AG08395 (cell line): ENCODE measurements at regions not wholly inside any gene's neighbourhood (a gene's known extent, or its start where the extent isn't known, plus 50 kb on each side); places are given as distances from the start of the nearest gene placed in this dataset.
"Not testable (repeated sequence)": the region's sequence is repeated elsewhere in the genome, so short reads cannot be mapped to it uniquely, and the experiment has no call there.

ENCODE experiments used
- DNase-seq: peaks from one replicate; pipeline ENCODE4 v3.0.0; 2012; ENCODE audit warnings: mixed read lengths, low spot score

DNA sequence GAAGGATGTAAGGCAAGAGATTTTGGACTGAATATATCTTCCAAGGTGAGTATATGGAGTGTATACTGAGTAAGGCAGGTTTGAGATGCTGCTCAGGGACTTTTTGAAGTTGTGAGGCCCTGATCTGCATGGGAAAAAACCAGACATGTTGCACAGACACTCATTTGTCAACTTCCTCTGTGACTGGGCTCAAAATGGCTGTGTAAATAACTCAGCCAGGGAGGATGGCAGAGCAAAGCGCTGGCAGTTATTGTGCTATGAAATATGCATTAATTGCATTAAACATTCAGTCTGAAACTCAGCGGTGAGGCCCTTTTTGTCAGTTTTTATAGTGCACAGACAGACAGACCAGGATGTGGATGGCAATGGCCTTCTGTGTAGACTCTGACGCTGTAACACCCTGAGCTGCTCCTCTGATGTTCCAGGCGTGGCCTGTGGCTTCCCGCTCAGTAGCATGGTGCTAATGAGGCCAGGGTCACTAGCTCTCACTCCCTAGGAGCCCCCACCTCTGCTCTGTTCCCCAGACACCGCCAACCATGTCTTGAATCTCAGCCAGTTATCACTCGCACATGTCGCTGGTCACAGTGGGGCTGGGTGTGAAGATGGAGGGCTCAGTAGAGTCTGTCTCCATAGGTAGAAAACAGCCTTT, 307.0 kb upstream of the PROX1 start:
- DNase-seq = no peak

DNA sequence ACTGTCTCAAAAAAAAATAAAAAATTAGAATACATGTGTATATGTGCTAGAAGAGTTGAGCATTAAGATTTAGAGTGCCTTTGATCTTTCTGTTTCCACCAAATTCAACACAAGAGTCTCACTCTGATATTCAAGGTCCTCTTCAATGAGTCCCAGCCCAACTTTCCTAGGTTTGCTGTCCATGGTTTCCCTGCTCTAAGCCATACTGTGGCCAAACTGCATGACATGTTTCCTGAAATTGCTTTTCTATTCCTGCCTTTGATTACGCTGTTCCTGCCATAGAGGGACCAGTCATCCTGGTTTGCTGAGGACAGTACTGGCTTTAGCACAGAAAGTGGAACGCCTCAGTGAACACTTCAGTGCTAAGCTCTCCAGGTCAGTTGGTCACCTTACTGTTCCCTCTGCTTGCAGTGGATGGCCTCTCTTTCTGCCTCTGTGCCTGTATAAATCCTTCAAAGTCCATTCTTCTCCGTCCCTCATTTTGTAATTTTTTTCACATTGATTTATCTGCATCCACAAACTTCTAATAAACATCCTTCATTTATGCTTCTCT, 305.9 kb upstream of the PROX1 start:
- DNase-seq = no peak

DNA sequence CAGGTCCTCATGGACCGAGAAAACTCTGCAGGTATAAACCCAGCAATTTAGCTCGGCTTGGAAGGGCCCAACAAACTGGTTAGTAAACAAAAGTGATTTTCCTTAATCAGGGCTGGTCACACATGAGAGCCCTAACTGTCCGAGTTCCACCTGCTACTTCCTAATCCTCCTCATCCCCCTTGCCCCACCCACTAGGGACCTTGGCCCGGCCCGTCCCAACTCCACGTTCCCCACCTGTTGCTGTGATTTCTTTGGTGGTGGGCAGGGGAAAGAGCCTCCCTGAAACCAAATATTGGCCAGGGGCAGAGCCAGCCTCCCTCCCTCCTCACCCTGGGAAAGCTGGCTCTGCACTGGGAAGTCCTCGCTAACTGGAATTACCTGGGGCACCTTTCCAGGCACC, 304.2 kb upstream of the PROX1 start:
- DNase-seq = no peak

- no peak for DNase-seq
These were observed 303.3 kb upstream of the PROX1 start for GRCh38 chr1:213684454-213684853.

- DNase-seq = no peak
These were observed 301.7 kb upstream of the PROX1 start for GRCh38 chr1:213685992-213686582.

- DNase-seq = no peak
These were observed 300.8 kb upstream of the PROX1 start for GRCh38 chr1:213686983-213687382.

DNA sequence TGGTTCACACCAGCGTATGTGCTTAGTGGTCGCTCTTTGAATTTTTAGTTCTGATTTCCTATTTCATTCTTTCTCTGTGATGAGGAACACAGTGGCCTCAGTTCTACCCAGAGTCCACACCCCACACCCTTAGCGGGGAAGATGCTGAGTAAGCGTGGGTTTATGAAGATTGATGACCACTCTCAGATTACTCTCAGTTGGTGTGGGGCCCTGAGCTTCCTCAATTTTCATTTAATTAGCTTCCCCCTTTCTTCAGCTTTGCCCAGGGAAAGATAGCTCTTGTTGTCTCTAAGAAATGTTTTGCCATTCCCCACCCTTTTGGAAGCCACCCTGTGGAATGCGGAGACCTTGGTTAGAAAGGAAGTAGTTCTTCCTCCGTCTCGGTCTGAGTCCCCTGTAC, 299.9 kb upstream of the PROX1 start:
- no peak for DNase-seq

- no peak for DNase-seq
These were observed 299.1 kb upstream of the PROX1 start for GRCh38 chr1:213688655-213689054.

GRCh38 chr1:213689260-213689659, 298.5 kb upstream of the PROX1 start:
- no peak for DNase-seq

DNA sequence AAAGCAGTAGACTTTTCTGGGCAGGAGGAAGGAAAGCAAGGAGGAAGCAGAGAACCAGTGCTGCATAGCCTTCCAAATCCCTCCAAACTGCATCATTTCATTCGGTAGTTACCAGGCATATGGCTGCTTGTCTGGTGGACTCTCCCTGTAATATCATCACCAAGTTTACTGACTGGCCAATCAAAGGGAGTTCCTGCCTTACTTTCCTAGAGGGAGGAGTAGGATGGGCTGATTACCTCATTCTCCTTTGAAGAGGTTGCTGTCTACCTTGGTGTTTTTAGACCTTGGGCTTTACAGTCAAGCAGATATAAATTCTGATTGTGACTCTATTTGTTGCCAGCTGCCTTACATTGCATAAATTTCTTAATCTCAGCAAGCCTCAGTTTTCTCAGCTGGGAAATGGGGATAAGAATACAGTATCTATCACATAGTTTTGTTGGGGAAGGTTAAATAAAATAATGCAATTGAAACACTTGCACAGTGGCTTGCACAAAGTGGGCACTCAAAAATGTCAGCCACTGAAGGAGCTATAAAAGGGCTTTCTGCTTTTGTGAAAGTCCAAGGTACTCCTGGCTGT, 297.3 kb upstream of the PROX1 start:
- DNase-seq = no peak

DNA sequence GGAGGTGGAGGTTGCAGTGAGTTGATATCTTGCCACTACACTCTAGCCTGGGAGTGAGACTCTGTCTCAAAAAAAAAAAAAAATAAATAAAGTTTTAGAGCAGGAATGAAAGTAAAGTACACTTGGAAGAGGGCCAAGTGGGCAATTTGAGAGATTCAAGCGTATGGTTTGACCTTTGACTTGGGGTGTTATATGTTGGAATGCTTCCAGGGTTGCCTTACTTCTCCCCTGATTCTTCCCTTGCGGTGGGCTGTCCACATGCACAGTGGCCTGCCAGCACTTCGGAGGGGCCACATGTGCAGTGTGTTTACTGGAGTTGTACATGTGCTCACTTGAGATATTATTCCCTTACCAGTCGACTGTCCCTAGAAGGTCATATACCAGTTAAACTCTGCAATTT, 295.5 kb upstream of the PROX1 start:
- DNase-seq = no peak

- no peak for DNase-seq
These were observed 293.9 kb upstream of the PROX1 start for GRCh38 chr1:213693864-213694263.

DNA sequence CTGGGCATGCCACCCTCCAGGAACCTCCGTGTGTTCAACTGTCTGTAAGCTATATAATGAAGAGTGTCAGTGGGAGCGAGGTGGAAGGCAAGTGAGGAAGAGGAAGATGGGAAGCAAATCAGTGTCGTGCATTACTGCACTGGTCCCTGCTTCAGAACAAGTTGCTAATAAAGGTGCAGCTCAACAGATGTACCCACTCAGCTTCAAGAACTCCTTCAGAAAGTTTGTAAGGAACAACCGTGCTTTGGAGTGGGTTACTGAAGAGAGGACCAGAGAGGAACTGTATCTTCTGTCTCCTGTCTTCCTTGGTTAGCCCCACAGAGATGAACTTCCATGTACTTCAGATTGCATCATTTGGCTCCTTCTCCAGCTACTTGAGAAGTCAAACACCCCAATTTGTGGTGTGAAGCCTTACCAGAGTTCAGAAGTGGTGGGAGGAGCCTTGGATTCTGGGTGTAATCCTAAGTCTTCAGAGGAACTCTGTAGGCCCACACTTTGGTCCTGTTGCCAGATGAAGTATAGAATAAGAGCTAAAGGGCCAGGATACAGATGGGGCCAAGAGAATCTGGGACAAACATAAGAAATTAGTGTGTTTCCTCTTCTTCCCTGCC, 290.5 kb upstream of the PROX1 start:
- no peak for DNase-seq

GRCh38 chr1:213698092-213698702, 289.6 kb upstream of the PROX1 start:
- DNase-seq = no peak

- DNase-seq = no peak
These were observed 285.1 kb upstream of the PROX1 start for GRCh38 chr1:213702703-213703102.

DNA sequence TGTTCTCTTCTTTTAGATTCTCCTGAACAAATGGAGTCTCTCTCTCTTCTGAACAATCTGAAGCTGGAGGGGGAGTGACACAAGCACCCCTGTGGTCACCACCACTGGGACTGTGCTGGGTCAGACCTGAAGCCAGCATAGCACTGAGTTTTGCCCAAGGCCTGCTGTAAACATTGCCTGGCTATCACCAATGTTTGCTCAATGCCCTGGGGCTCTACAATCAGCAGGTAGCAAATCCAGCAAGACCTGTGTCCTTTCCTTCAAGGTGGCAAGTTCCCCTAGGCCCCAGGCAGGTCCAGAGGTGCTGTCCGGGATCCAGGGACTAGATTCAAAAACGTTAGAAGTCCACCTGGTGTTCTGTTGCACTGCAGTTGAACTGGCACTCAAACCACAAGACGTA, 282.8 kb upstream of the PROX1 start:
- no peak for DNase-seq

- DNase-seq = not testable (repeated sequence)
These were observed 275.8 kb upstream of the PROX1 start for GRCh38 chr1:213711833-213712490.

- no peak for DNase-seq
These were observed 273.1 kb upstream of the PROX1 start for GRCh38 chr1:213714645-213715044.

DNA sequence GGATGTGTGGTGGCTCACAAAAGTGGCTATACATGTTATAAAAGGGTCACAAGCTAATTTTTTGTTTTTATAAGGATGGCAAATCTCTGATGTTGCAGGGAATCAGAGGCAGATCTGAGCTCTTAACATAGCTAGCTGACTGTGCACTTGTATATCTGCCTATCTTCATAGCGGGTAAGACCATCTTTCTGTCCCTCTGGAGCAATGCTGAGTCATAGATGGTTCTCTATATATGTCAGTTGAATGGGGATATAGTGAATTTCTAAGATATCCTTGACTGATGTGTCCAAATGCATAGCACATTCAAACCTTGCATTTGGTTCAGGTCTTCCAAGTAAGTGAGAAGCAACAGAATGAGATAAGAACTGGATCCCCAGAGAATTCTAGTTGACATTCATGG, 272.6 kb upstream of the PROX1 start:
- DNase-seq = no peak

DNA sequence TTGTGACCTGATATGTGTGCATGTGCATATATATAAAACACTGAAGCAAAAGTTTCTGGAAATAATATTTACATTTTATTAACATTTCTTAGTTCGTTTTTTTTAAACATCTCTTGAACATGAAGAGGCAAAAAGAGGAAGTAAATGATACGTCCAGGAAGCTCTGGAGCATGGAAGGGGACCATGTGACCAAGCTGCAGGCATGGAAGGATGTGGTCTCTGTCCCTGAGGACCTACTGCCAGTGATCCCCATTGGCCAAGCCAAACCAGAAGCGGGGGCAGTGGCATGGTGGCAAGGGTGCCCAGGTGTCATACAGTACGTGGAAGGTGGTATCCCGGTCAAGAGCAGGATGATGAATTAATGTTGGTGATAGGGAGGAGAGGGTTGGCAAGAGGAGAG, 268.3 kb upstream of the PROX1 start:
- DNase-seq = no peak

DNA sequence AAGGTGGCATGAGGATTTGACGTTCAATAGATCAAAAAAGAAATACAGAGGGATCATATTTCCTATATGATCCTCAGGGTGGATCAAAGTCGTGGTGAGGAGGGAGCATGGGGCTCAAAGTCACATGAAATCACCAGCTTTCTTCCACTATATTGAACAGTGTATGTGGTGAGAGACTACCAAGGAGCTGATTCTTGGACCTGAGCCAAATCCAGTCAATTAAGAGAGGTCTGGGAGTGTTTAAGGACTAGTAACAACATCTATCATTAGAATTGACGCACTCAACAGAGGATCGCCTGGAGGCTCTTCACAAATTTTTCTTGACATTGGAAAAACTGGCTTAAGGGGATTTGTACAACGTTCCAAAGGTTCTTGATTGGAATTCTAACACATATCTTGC, 267.7 kb upstream of the PROX1 start:
- no peak for DNase-seq

DNA sequence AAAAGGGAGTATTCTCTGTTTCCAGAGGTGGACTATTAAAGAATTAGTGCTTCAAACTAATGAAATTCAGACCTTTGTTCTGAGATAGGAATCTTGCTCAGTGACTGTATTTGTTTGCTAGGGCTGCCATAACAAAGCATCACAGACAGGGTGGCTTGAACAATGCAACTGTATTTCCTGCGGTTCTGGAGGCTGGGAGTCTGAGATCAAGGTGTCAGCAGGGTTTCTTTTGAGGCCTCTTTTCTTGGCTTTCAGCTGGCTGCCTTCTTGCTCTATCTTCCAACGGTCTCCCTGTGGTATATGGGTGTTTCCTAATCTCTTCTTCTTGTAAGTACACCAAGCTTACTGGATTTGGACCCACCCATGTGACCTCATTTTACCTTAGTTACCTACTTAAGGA, 264.6 kb upstream of the PROX1 start:
- no peak for DNase-seq
